PFSK-1 (cell line): ENCODE measurements at regions not wholly inside any gene's neighbourhood (a gene's known extent, or its start where the extent isn't known, plus 50 kb on each side); places are given as distances from the start of the nearest gene placed in this dataset.

Experiments
- POLR2AphosphoS5 ChIP-seq: IDR thresholded peaks from 2 replicates; pipeline ENCODE4 v1.6.1; 2012; ENCODE audit warnings: low read depth, mild to moderate bottlenecking, control low read depth, low read length, moderate library complexity
- SIN3A ChIP-seq: IDR thresholded peaks from 2 replicates; pipeline ENCODE4 v1.6.1; 2012; ENCODE audit warnings: mild to moderate bottlenecking, low read length, moderate library complexity, borderline replicate concordance; ENCODE audit not compliant: insufficient read depth
- TF ChIP-seq, protein P1 (sequence below), 2 experiments: IDR thresholded peaks; 2 replicates each; pipeline versions ENCODE4 v1.6.1 to v1.8.0; 2011 to 2012; ENCODE audit warnings: low read depth in 2 of 2, low read length in 2 of 2, control low read depth in 1 of 2, inconsistent platforms in 1 of 2, mild to moderate bottlenecking in 1 of 2, moderate library complexity in 1 of 2; ENCODE audit not compliant: insufficient read depth in 1 of 2

DNA sequence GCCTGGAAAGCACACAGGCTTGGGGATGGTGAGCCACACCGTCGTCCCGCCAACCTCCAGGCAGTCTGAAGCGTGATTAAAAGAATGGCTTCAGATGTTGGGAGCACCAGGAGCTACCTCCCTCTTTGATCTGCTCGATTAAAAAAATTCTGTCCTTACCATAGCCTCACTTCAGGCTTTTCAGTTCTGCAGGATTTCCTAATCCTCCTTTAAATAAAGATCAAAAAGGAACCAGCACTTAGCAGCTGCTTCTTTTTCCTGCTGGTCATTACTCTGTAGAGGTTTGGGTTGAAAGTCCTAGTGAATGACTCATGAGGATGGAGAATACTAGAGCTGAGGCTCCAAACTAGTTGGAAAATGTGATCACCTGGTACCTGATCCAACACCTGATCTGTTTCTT lies 71.9 kb upstream of the C1orf174 start:
- TF ChIP-seq POLR2AphosphoS5, result no peak
- TF ChIP-seq, protein P1, sequence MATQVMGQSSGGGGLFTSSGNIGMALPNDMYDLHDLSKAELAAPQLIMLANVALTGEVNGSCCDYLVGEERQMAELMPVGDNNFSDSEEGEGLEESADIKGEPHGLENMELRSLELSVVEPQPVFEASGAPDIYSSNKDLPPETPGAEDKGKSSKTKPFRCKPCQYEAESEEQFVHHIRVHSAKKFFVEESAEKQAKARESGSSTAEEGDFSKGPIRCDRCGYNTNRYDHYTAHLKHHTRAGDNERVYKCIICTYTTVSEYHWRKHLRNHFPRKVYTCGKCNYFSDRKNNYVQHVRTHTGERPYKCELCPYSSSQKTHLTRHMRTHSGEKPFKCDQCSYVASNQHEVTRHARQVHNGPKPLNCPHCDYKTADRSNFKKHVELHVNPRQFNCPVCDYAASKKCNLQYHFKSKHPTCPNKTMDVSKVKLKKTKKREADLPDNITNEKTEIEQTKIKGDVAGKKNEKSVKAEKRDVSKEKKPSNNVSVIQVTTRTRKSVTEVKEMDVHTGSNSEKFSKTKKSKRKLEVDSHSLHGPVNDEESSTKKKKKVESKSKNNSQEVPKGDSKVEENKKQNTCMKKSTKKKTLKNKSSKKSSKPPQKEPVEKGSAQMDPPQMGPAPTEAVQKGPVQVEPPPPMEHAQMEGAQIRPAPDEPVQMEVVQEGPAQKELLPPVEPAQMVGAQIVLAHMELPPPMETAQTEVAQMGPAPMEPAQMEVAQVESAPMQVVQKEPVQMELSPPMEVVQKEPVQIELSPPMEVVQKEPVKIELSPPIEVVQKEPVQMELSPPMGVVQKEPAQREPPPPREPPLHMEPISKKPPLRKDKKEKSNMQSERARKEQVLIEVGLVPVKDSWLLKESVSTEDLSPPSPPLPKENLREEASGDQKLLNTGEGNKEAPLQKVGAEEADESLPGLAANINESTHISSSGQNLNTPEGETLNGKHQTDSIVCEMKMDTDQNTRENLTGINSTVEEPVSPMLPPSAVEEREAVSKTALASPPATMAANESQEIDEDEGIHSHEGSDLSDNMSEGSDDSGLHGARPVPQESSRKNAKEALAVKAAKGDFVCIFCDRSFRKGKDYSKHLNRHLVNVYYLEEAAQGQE (IDR thresholded peaks at IDR 0.05; ENCODE audit: insufficient read depth in 1 of 2, low read depth in 2 of 2, low read length in 2 of 2), result no peak
- TF ChIP-seq SIN3A, result no peak
